ENCODE measurements at regions not wholly inside any gene's neighbourhood (a gene's known extent, or its start where the extent isn't known, plus 50 kb on each side); places are given as distances from the start of the nearest gene placed in this dataset.

DNA sequence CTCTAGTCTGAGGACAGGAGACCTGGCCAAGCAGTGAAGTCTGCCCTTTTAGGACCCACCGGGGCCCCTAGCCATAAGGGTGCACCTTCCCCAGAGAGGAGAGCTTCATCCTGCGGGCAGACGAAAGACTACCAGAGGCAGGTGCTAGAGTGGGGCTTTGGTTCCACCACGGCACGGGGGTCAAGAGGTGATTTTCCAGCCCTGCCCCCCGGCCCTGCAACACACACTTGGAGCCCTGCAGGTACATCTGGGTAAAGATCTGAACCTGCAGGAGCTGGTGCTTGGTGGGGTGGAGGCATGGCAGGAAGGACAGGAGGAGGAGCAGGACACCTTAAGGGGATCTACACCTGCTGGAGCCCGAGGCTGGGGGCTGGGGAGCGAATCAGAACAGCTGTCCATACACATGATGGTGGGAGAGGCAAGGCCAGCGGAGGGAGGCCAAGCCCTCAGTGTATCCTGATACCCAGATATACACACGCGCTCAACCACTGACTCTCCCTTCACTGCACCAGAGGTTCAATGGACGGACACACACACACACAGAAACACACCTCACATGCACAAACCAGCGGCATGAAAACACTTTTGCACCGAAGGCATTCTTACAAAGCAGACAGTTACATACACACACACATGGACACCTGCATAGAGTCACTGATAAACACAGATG is 98.4 kb upstream of the MVB12B start:
- peaks cover 92% of the 10 kb centered on the region for H3K27me3 Mint-ChIP-seq (ENCODE audit: unreplicated experiment)
- H3K27ac Mint-ChIP-seq (ENCODE audit: unreplicated experiment) = no peak overlapping the region
- no peaks in the 10 kb centered on the region for H3K36me3 Mint-ChIP-seq (ENCODE audit: insufficient read depth, unreplicated experiment)
- TF ChIP-seq, protein P1, sequence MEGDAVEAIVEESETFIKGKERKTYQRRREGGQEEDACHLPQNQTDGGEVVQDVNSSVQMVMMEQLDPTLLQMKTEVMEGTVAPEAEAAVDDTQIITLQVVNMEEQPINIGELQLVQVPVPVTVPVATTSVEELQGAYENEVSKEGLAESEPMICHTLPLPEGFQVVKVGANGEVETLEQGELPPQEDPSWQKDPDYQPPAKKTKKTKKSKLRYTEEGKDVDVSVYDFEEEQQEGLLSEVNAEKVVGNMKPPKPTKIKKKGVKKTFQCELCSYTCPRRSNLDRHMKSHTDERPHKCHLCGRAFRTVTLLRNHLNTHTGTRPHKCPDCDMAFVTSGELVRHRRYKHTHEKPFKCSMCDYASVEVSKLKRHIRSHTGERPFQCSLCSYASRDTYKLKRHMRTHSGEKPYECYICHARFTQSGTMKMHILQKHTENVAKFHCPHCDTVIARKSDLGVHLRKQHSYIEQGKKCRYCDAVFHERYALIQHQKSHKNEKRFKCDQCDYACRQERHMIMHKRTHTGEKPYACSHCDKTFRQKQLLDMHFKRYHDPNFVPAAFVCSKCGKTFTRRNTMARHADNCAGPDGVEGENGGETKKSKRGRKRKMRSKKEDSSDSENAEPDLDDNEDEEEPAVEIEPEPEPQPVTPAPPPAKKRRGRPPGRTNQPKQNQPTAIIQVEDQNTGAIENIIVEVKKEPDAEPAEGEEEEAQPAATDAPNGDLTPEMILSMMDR (IDR thresholded peaks at IDR 0.05; ENCODE audit: unreplicated experiment) = no peak
- DNase-seq = no peak
- H3K4me3 Mint-ChIP-seq (ENCODE audit: low read depth, unreplicated experiment) = no peak overlapping the region
- no TSS peak for BruUV-seq (replicated peaks)
- no peaks in the 10 kb centered on the region for H3K4me1 Mint-ChIP-seq (ENCODE audit: low read depth, unreplicated experiment)
- CTCF ChIA-PET = no interaction called here
- intact Hi-C loops (cut with micrococcal nuclease; ENCODE audit: unreplicated experiment) = loop anchor here (5.0 kb wide), 1 partner anchor 821 kb away; no protein-coding TSS in a partner anchor
- no peaks in the 10 kb centered on the region for H3K9me3 Mint-ChIP-seq (ENCODE audit: low read depth, unreplicated experiment)

DNA sequence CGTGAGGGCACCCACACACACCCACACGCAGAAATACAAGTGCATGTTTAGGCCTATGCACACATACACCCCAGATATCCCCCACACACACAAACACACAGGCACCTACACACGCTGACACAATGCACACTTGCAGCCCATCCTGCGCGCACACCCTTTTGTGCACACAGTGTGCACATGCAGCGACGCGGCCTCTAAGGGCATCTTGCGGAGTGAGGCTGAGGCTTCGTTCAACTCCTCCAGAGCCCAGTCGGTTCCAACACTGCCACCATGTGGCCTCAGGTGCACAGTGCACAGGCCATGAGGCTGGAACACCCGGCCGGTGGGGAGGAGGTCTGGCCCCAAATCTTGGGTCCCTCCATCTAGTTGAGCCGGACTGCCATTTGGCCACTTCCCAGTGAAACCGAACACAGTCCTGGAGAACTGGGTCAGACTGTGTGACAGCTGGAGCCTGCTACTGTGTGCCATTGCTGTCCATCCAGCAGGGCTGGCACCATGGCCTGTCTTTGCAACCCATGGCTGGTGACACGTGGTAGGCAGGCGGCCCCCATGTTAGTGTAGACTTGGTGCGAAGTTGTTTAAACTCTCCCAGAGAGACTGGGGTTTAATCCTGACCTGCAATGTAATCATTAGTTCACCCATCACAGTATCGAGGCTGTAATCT is 97.7 kb upstream of the MVB12B start:
- no peaks in the 10 kb centered on the region for H3K4me1 Mint-ChIP-seq (ENCODE audit: low read depth, unreplicated experiment)
- H3K27me3 Mint-ChIP-seq (ENCODE audit: unreplicated experiment) = peaks cover 92% of the 10 kb centered on the region
- BruUV-seq (replicated peaks) = no TSS peak
- intact Hi-C loops (cut with micrococcal nuclease; ENCODE audit: unreplicated experiment) = loop anchor here (5.0 kb wide), 1 partner anchor 822 kb away; no protein-coding TSS in a partner anchor
- CTCF ChIA-PET = no interaction called here
- TF ChIP-seq, protein P1 (IDR thresholded peaks at IDR 0.05; ENCODE audit: unreplicated experiment) = peak; percentile 78
- H3K27ac Mint-ChIP-seq (ENCODE audit: unreplicated experiment) = no peak overlapping the region
- H3K36me3 Mint-ChIP-seq (ENCODE audit: insufficient read depth, unreplicated experiment) = no peaks in the 10 kb centered on the region
- H3K9me3 Mint-ChIP-seq (ENCODE audit: low read depth, unreplicated experiment) = no peaks in the 10 kb centered on the region
- DNase-seq = peak; percentile 69
- H3K4me3 Mint-ChIP-seq (ENCODE audit: low read depth, unreplicated experiment) = no peak overlapping the region

DNA sequence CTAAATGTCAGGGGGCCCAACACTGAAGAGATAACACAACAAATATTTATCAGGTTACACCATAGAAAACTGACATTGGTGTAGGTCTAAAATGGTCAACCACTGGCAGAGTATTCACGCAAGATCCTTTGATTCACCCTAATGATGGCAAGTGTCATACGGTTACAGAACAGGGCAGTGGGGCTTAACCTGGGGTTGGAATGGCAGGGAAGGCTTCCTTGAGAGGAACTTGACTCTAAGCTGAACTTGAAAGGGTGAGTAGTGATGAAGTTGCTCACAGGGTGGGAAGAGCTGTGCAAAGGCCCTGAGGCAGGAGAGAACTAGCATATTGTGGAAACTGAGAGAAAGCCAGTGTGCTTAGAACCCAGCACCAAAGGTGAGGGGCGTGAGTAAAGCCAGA is 97.1 kb upstream of the MVB12B start:
- Mint-ChIP-seq H3K4me1 (ENCODE audit: low read depth, unreplicated experiment) (no peaks in the 10 kb centered on the region), H3K36me3 (ENCODE audit: insufficient read depth, unreplicated experiment) (no peaks in the 10 kb centered on the region), H3K27me3 (ENCODE audit: unreplicated experiment) (peaks cover 87% of the 10 kb centered on the region), H3K4me3 (ENCODE audit: low read depth, unreplicated experiment) (no peak overlapping the region), H3K27ac (ENCODE audit: unreplicated experiment) (no peak overlapping the region), H3K9me3 (ENCODE audit: low read depth, unreplicated experiment) (no peaks in the 10 kb centered on the region)
- TF ChIP-seq, protein P1 (IDR thresholded peaks at IDR 0.05; ENCODE audit: unreplicated experiment) = no peak
- CTCF ChIA-PET = no interaction called here
- BruUV-seq (replicated peaks) = no TSS peak
- intact Hi-C loops (cut with micrococcal nuclease; ENCODE audit: unreplicated experiment) = loop anchor here (5.0 kb wide), 1 partner anchor 822 kb away; no protein-coding TSS in a partner anchor
- DNase-seq = no peak

DNA sequence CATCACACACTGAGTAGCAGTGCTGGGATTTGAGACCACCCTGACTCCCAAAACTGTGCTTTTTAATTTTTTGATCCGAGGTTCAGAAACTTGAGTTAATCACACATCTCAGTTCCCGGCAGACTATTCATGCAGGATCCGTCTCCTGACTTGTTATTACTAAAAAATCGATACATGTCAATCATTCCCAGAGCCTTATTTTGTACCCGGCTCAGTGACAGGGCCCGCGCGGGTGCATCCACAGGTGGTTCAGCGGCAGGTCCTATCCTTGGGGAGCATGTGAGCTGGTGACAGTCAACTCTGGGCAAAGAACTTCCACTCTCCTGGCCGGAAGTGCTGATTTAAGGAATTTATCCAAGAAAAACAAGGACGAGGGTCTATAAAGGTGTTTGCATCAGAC is 95.9 kb upstream of the MVB12B start:
- peaks cover 75% of the 10 kb centered on the region for H3K27me3 Mint-ChIP-seq (ENCODE audit: unreplicated experiment)
- TF ChIP-seq, protein P1 (IDR thresholded peaks at IDR 0.05; ENCODE audit: unreplicated experiment) = no peak
- intact Hi-C loops (cut with micrococcal nuclease; ENCODE audit: unreplicated experiment) = no loop called here
- CTCF ChIA-PET = interaction anchor here (0.7 kb wide), 1 partner anchor 189 kb away, joined by 5 read pairs; no protein-coding TSS in a partner anchor
- no peak for DNase-seq
- no peaks in the 10 kb centered on the region for H3K4me1 Mint-ChIP-seq (ENCODE audit: low read depth, unreplicated experiment)
- no TSS peak for BruUV-seq (replicated peaks)
- no peak overlapping the region for H3K4me3 Mint-ChIP-seq (ENCODE audit: low read depth, unreplicated experiment)
- H3K36me3 Mint-ChIP-seq (ENCODE audit: insufficient read depth, unreplicated experiment) = no peaks in the 10 kb centered on the region
- H3K9me3 Mint-ChIP-seq (ENCODE audit: low read depth, unreplicated experiment) = no peaks in the 10 kb centered on the region
- H3K27ac Mint-ChIP-seq (ENCODE audit: unreplicated experiment) = no peak overlapping the region
